ENCODE measurements at regions not wholly inside any gene's neighbourhood (a gene's known extent, or its start where the extent isn't known, plus 50 kb on each side); places are given as distances from the start of the nearest gene placed in this dataset.

- Histone ChIP-seq H3K27ac (no peak overlapping the region), H3K4me3 (no peak overlapping the region)
- no peak for TF ChIP-seq CTCF (IDR thresholded peaks at IDR 0.05)
- DNase-seq (ENCODE audit: low spot score) = no peak
Measured at GRCh38 chr5:174817610-174818009, 93.2 kb downstream of the MSX2 start.

DNA sequence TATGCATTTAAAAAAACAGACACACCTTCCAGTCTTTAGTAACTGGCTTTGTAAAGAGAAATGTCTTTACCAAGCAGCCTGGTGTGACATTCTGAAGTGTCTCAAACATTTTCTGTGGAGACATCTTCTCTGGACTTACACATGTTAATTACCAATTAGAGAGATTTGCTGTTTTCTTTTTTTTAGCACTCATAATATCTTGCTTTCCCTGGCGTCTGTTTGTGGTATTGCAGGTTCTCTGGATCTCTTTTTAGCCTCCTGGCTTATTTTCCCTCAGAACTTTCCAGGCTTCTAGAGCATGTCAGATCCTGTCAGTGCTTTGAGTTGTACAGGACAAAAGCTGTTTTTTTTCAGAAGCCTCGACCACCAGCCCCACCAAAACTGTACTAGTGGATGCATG lies 92.5 kb downstream of the MSX2 start:
- no peak overlapping the region for H3K4me3 ChIP-seq
- DNase-seq (ENCODE audit: low spot score) = no peak
- H3K27ac ChIP-seq = no peak overlapping the region
- no peak for TF ChIP-seq CTCF (IDR thresholded peaks at IDR 0.05)

DNA sequence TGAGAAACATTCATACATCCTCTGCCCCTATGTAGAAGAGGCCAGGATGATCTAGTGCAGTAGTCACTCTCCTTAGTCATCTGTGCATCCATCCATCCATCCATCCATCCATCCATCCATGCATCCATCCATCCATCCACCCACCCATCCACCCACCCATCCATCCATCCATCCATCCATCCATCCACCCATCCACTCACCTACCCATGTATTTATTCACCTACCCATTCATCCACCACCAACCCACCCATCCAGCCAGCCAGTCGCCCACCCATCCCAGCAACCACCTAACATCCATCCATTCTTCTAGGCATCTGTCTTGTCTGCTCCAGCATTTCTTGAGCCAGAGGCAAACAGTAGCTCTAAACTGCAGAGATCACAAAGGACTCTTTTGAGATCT lies 87.1 kb downstream of the MSX2 start:
- no peak overlapping the region for H3K27ac ChIP-seq
- no peak for TF ChIP-seq CTCF (IDR thresholded peaks at IDR 0.05)
- DNase-seq (ENCODE audit: low spot score) = no peak
- H3K4me3 ChIP-seq = no peak overlapping the region

GRCh38 chr5:174810796-174811195 lies 86.4 kb downstream of the MSX2 start:
- TF ChIP-seq CTCF (IDR thresholded peaks at IDR 0.05) = no peak
- DNase-seq (ENCODE audit: low spot score) = no peak
- Histone ChIP-seq H3K4me3 (no peak overlapping the region), H3K27ac (no peak overlapping the region)

DNA sequence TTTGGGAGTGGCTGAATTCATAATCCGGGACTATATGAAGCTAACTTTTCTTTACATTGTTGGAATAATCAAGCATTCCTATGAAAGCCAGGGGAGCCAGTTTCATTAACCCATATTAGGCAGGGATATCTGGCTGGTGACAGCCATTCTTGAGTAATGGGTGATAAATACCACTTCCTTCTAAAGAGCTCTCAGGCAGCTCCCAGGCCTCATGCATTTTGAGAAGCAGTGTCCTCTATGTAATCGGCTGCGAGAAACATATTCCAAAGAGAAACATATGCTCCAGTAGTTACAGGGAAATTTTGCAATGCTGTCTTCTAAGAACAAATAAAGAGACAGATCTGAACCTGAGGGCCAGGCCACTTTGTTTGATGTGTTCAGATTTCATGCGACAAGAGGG lies 83.1 kb downstream of the MSX2 start:
- no peak for DNase-seq (ENCODE audit: low spot score)
- no peak for TF ChIP-seq CTCF (IDR thresholded peaks at IDR 0.05)
- no peak overlapping the region for H3K4me3 ChIP-seq
- H3K27ac ChIP-seq = no peak overlapping the region

DNA sequence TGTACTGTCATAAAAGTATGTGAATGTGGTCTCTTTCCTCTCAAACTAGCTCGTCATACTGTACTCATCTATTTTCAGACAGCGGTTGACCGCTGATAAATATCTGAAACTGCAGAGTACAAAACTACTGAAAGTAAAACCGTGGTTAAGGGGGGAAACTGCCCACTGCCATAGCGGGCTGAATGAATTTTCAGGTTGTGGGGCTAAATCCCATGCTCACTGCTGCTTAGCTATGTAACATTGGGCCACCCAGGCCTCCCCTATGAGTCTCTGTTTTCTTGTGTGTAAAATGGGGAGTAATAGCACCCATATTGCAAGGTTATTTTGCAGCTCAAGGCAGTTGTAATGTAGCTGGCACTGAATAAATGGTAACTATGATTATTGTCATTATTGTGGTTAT lies 82.3 kb downstream of the MSX2 start:
- Histone ChIP-seq H3K27ac (no peak overlapping the region), H3K4me3 (no peak overlapping the region)
- TF ChIP-seq CTCF (IDR thresholded peaks at IDR 0.05) = no peak
- DNase-seq (ENCODE audit: low spot score) = no peak

- no peak overlapping the region for H3K27ac ChIP-seq
- no peak for TF ChIP-seq CTCF (IDR thresholded peaks at IDR 0.05)
- no peak overlapping the region for H3K4me3 ChIP-seq
- no peak for DNase-seq (ENCODE audit: low spot score)
Measured at GRCh38 chr5:174801798-174802197, 77.4 kb downstream of the MSX2 start.

Data from coronary artery (tissue), 2 donors.